Smooth muscle cell (in vitro differentiated cells): ENCODE measurements at regions not wholly inside any gene's neighbourhood (a gene's known extent, or its start where the extent isn't known, plus 50 kb on each side); places are given as distances from the start of the nearest gene placed in this dataset.
A peak's percentile ranks its signal among the peaks of the same experiment; 100 is the strongest.

ENCODE experiments used
- DNase-seq: peaks from one replicate; lab custom pipeline; 2025; ENCODE audit not compliant: unreplicated experiment; lab: John Stamatoyannopoulos, UW
- H2AFZ ChIP-seq: fragments of 200-600 bp; sonication (generic); 2 replicates; pipeline ENCODE4 v1.6.0; 2016; ENCODE audit warnings: antibody characterized with exemption, low read depth, mild to moderate bottlenecking
- H3F3A ChIP-seq: fragments of 200-600 bp; sonication (generic); 2 replicates; pipeline ENCODE4 v1.6.0; 2017; ENCODE audit warnings: antibody characterized with exemption, low read depth
- H3K27ac ChIP-seq: fragments of 200-600 bp; sonication (generic); 2 replicates; pipeline ENCODE4 v1.5.1; 2016; ENCODE audit warnings: low read depth, mild to moderate bottlenecking
- H3K27me3 ChIP-seq: fragments of 200-600 bp; sonication (generic); 2 replicates; pipeline ENCODE4 v1.6.1; 2016; ENCODE audit warnings: low read depth, mild to moderate bottlenecking
- H3K36me3 ChIP-seq: fragments of 200-600 bp; sonication (generic); 2 replicates; pipeline ENCODE4 v1.5.1; 2016; ENCODE audit warnings: low read depth
- H3K4me1 ChIP-seq: fragments of 200-600 bp; sonication (generic); 2 replicates; pipeline ENCODE4 v1.5.1; 2016; ENCODE audit warnings: low read depth
- H3K4me2 ChIP-seq: fragments of 200-600 bp; sonication (generic); 2 replicates; pipeline ENCODE4 v1.6.0; 2016; ENCODE audit warnings: mild to moderate bottlenecking
- H3K4me3 ChIP-seq: fragments of 200-600 bp; sonication (generic); 2 replicates; pipeline ENCODE4 v1.5.1; 2016; ENCODE audit warnings: mild to moderate bottlenecking
- H3K79me2 ChIP-seq: fragments of 200-600 bp; sonication (generic); 2 replicates; pipeline ENCODE4 v1.6.0; 2016; ENCODE audit warnings: low read depth, mild to moderate bottlenecking
- H3K9ac ChIP-seq: fragments of 200-600 bp; sonication (generic); 2 replicates; pipeline ENCODE4 v1.6.0; 2016; ENCODE audit warnings: low read depth
- H3K9me3 ChIP-seq: fragments of 200-600 bp; sonication (generic); replicated peaks from 2 replicates; pipeline ENCODE4 v1.5.1; 2016; ENCODE audit warnings: low read depth
- H4K20me1 ChIP-seq: fragments of 200-600 bp; sonication (generic); 2 replicates; pipeline ENCODE4 v1.6.0; 2016; ENCODE audit warnings: low read depth
- WGBS: methylation state at CpG from one replicate; pipeline ENCODE4 v1.1.7; 2016; ENCODE audit warnings: low lambda C conversion rate; 5-methylcytosine and 5-hydroxymethylcytosine counted together
- TF ChIP-seq, protein P1 (sequence below): fragments of 200-600 bp; sonication (generic); IDR thresholded peaks from 2 replicates; pipeline ENCODE4 v1.5.1; 2017; ENCODE audit warnings: borderline replicate concordance, mild to moderate bottlenecking, antibody characterized with exemption; ENCODE audit not compliant: insufficient read depth, poor library complexity, severe bottlenecking

DNA sequence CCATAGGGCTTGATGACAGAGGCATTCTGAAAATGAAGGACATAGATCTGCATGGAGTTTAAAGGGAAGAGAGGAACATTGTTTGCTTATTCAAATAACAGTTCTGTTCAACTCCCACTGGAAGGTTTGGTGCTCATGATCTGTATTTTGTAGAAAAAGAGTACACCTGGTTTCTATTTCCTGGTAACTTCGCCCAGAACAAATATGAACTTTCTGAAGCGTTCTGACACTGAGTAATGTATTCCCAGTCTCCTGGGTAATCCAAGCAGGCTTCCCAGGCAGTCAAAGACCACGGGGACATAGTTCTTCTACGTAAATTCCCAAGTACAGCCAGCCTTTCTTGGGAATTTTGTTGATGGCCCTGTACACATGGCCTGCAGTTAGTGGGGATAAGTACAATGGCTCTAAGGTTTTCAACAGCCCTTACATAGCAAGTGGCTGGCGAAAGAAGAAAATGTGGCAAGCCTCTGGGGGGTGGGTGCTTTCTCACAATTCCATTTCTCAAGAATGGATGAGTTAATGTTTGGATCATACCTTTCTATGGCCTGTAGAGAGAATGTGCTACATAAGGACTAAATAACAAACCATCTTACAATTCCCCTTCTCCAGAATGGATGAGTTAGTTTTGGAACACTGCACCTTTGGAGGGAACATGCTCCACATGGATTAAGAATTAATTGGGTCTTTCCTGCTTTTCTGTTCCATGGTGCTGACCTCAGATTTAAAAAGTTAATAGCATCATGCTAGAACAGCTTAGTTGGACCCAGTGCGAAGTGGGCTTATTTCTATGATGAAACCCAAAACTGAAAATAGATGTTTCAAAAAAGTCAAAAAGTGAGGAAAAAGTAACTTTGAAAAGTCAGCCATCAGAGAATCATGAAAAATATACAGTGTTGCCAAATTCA lies 52.7 kb downstream of the COL6A6 start:
- H3K9me3 ChIP-seq, result no peaks in the 10 kb centered on the region
- H3K4me2 ChIP-seq, result no peak overlapping the region
- TF ChIP-seq, protein P1, sequence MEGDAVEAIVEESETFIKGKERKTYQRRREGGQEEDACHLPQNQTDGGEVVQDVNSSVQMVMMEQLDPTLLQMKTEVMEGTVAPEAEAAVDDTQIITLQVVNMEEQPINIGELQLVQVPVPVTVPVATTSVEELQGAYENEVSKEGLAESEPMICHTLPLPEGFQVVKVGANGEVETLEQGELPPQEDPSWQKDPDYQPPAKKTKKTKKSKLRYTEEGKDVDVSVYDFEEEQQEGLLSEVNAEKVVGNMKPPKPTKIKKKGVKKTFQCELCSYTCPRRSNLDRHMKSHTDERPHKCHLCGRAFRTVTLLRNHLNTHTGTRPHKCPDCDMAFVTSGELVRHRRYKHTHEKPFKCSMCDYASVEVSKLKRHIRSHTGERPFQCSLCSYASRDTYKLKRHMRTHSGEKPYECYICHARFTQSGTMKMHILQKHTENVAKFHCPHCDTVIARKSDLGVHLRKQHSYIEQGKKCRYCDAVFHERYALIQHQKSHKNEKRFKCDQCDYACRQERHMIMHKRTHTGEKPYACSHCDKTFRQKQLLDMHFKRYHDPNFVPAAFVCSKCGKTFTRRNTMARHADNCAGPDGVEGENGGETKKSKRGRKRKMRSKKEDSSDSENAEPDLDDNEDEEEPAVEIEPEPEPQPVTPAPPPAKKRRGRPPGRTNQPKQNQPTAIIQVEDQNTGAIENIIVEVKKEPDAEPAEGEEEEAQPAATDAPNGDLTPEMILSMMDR, result no peak
- no peak for DNase-seq
- H3K4me3 ChIP-seq, result no peak overlapping the region
- no peaks in the 10 kb centered on the region for H3K79me2 ChIP-seq
- WGBS, result 92% methylated on average over 6 of the region's 6 CpGs
- H3K4me1 ChIP-seq, result no peaks in the 10 kb centered on the region
- no peaks in the 10 kb centered on the region for H4K20me1 ChIP-seq
- no peaks in the 10 kb centered on the region for H3K27me3 ChIP-seq
- no peaks in the 10 kb centered on the region for H3F3A ChIP-seq
- no peak overlapping the region for H3K27ac ChIP-seq
- H3K9ac ChIP-seq, result no peak overlapping the region
- H2AFZ ChIP-seq, result no peak overlapping the region
- H3K36me3 ChIP-seq, result no peaks in the 10 kb centered on the region

DNA sequence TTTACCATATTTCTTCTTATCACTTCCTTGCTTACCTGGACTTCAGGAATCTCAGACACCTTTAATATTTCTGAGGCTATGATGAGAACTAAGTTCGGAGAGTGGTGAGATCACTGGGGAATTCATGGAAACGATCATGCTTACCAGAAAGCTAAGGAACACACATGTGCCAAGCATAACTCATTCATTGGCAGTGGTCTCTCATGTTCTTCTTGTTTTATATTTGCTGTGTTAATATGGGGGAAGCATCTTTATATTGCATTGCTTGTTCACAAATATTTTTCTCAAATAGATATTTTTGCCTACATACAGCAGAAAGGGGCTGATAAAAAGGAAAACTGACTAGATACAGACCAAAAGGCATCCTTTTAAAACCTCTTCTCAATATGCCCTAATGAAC lies 55.8 kb downstream of the COL6A6 start:
- Histone ChIP-seq H3K27me3 (no peaks in the 10 kb centered on the region), H3K9ac (no peak overlapping the region), H2AFZ (no peak overlapping the region), H3K9me3 (no peaks in the 10 kb centered on the region), H3K4me2 (no peak overlapping the region), H3K36me3 (no peaks in the 10 kb centered on the region), H3K27ac (no peak overlapping the region), H3K4me1 (peaks cover 6% of the 10 kb centered on the region), H3F3A (no peaks in the 10 kb centered on the region), H3K79me2 (no peaks in the 10 kb centered on the region), H4K20me1 (no peaks in the 10 kb centered on the region), H3K4me3 (no peak overlapping the region)
- TF ChIP-seq, protein P1, result no peak
- DNase-seq, result no peak
- WGBS, result 93% methylated on average over 2 of the region's 2 CpGs

DNA sequence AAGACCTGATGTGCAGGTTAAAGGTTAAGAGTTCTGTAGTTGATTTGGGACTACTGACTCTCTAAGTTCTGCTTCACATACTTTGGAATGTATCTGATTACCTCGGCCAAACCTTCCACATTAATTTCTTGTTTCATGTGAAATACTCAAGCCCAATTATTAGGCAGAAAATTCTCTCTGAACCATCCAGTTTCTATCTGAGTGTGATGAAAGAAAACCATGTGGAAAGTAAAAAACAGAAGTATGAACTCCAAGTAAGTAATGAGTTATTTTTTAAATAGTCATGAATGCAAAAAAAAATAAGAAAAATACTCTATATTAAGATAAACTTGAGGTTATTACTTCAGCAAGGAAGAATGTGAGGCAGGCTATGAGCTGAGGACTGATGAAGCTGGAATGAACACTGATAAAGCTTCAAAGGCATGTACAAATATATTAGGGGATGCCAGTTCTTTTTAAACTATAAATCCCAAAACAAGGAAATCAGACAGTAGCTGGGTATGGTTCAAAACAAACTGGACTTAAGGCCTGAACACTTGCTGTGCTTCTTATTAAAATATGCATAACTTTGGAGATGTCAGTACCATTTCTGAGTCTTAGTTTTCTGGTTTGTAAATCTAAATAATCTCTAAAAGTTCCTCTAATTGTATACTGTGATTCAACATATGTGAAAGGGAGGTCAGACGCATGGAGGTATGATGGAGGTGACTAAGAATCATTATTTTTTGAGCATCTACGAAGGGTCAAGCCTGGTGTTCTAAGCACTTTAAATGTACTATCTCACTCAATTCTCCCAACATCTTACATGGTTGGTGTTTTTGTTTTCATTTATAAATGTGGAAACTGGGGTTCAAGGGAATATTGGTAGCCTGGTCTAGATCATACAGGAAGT lies 59.6 kb downstream of the COL6A6 start:
- Histone ChIP-seq H3K27ac (peak overlapping the region; percentile 67), H3F3A (no peaks in the 10 kb centered on the region), H2AFZ (peak overlapping the region; percentile 31), H3K79me2 (no peaks in the 10 kb centered on the region), H3K4me2 (peak overlapping the region; percentile 60), H4K20me1 (no peaks in the 10 kb centered on the region), H3K9ac (no peak overlapping the region), H3K9me3 (no peaks in the 10 kb centered on the region), H3K4me3 (no peak overlapping the region), H3K36me3 (no peaks in the 10 kb centered on the region), H3K27me3 (no peaks in the 10 kb centered on the region), H3K4me1 (peaks cover 6% of the 10 kb centered on the region)
- no peak for DNase-seq
- TF ChIP-seq, protein P1, result no peak
- WGBS, result 55% methylated on average over 3 of the region's 3 CpGs
